HFFc6 (cell line): ENCODE measurements at regions not wholly inside any gene's neighbourhood (a gene's known extent, or its start where the extent isn't known, plus 50 kb on each side); places are given as distances from the start of the nearest gene placed in this dataset.

Source experiments
- DNase-seq: peaks from one replicate; pipeline ENCODE4 v3.0.0-alpha.2; 2018
- H3K27ac Mint-ChIP-seq: 2 replicates; pipeline ENCODE4 v1.8.0; 2020; ENCODE audit warnings: mild to moderate bottlenecking, mixed read lengths
- H3K27me3 Mint-ChIP-seq: 2 replicates; pipeline ENCODE4 v1.8.0; 2021; ENCODE audit warnings: mild to moderate bottlenecking, moderate library complexity, mixed read lengths; ENCODE audit not compliant: insufficient read depth
- H3K36me3 Mint-ChIP-seq: 2 replicates; pipeline ENCODE4 v1.8.0; 2021; ENCODE audit warnings: low read depth, mixed read lengths
- H3K4me1 Mint-ChIP-seq: 2 replicates; pipeline ENCODE4 v1.8.0; 2020; ENCODE audit warnings: low read depth, mixed read lengths
- H3K4me3 Mint-ChIP-seq: 2 replicates; pipeline ENCODE4 v1.8.0; 2020; ENCODE audit warnings: mild to moderate bottlenecking, moderate library complexity, mixed read lengths
- H3K9me3 Mint-ChIP-seq: 2 replicates; pipeline ENCODE4 v1.8.0; 2020; ENCODE audit warnings: mild to moderate bottlenecking, mixed read lengths
- TF ChIP-seq, protein P1 (sequence below): fragments of 200-600 bp; sonication (generic); IDR thresholded peaks from 2 replicates; pipeline ENCODE4 v1.5.0; 2021; ENCODE audit warnings: antibody characterized with exemption, mild to moderate bottlenecking

DNA sequence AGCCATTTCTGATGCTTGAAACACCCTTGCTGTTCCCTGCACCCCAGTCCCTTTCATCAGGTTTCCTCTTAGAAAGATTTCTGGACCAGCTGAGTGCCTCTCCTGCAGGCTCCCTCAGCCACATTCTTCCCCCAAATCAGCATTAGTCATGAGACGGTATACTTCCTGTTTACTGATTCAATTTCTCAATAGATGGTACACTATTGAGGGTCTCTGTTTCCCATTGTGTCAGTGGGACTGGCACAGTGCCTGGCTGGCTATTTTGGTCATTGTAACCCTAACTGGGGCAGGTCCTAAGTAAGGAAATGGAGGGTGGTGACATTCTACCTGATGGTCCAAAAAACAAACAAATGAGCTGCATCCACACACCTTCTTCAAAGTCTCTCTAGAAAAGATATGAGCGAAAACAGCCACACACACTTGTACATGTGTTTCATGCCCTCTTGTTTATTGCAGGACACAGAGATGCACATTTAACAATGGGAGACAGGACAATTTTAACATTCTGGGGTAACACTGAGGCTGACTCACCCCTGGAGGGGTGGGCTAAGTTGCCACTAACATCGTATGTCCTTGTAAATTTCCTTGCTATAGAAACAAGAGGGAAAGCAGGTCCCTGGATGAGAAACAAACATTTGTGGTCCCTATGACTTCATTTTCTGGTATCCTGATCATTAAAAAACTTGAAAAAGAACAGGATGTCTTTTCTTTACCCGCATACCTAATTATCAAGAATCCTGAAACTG, 77.5 kb downstream of the RRAGC start:
- no peaks in the 10 kb centered on the region for H3K9me3 Mint-ChIP-seq
- no peak overlapping the region for H3K27ac Mint-ChIP-seq
- peaks cover 21% of the 10 kb centered on the region for H3K27me3 Mint-ChIP-seq
- TF ChIP-seq, protein P1, sequence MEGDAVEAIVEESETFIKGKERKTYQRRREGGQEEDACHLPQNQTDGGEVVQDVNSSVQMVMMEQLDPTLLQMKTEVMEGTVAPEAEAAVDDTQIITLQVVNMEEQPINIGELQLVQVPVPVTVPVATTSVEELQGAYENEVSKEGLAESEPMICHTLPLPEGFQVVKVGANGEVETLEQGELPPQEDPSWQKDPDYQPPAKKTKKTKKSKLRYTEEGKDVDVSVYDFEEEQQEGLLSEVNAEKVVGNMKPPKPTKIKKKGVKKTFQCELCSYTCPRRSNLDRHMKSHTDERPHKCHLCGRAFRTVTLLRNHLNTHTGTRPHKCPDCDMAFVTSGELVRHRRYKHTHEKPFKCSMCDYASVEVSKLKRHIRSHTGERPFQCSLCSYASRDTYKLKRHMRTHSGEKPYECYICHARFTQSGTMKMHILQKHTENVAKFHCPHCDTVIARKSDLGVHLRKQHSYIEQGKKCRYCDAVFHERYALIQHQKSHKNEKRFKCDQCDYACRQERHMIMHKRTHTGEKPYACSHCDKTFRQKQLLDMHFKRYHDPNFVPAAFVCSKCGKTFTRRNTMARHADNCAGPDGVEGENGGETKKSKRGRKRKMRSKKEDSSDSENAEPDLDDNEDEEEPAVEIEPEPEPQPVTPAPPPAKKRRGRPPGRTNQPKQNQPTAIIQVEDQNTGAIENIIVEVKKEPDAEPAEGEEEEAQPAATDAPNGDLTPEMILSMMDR: no peak
- no peak for DNase-seq
- no peaks in the 10 kb centered on the region for H3K36me3 Mint-ChIP-seq
- H3K4me1 Mint-ChIP-seq: 0 out of 2 replicates have a peak, but pooled peaks cover 4% of the 10 kb centered on the region
- H3K4me3 Mint-ChIP-seq: no peak overlapping the region

DNA sequence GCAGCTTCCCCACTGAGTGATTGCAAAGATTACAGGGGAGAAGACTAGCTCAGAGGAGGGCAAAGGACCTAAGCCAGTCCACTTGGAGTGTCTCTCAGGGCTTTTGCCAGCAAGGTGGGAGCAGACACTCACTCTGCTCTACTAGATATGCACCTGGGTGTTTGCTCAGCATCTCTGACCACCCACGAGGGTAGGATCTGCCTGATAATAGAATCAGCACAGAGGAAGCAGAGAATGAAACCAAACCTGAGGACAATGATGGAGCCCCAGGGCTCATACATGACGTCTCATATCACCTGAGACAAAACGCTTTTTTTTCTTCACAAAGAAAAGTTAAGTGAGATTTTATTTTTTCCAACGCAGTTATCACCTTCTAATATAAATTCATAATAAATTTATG, 79.4 kb downstream of the RRAGC start:
- Mint-ChIP-seq H3K4me1 (no peaks in the 10 kb centered on the region), H3K4me3 (no peak overlapping the region), H3K27ac (no peak overlapping the region), H3K9me3 (no peaks in the 10 kb centered on the region), H3K27me3 (peaks cover 22% of the 10 kb centered on the region; the same call in 1 of the 2 replicates), H3K36me3 (no peaks in the 10 kb centered on the region)
- no peak for DNase-seq
- TF ChIP-seq, protein P1: no peak

DNA sequence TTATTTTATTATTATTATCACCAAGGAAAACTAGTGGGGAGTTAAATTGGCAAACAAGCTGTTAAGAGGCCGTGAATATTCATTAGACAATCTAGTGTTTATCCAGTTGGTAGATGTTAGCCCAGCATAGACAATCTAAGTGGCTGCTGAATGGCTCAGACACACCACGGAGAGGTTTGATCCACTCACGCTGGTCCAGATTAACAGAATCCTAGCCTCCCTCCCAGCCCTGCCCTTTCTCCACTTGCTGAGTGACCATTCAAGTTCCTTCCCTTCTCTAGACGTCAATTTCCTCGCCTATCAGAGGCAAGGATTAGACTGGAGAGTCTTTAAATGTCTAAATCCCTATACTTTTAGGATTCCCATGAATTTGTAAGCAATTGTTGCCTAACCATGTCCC, 80.1 kb downstream of the RRAGC start:
- H3K4me1 Mint-ChIP-seq: no peaks in the 10 kb centered on the region
- TF ChIP-seq, protein P1: no peak
- no peak overlapping the region for H3K4me3 Mint-ChIP-seq
- no peak overlapping the region for H3K27ac Mint-ChIP-seq
- no peak for DNase-seq
- H3K9me3 Mint-ChIP-seq: no peaks in the 10 kb centered on the region
- peaks cover 22% of the 10 kb centered on the region; the same call in 1 of the 2 replicates for H3K27me3 Mint-ChIP-seq
- no peaks in the 10 kb centered on the region for H3K36me3 Mint-ChIP-seq

GRCh38 chr1:38778521-38778920, 81.1 kb downstream of the RRAGC start:
- TF ChIP-seq, protein P1: no peak
- Mint-ChIP-seq H3K4me1 (no peaks in the 10 kb centered on the region), H3K9me3 (no peaks in the 10 kb centered on the region), H3K27me3 (peaks cover 13% of the 10 kb centered on the region; the same call in 1 of the 2 replicates), H3K36me3 (no peaks in the 10 kb centered on the region), H3K27ac (no peak overlapping the region), H3K4me3 (no peak overlapping the region)
- DNase-seq: no peak

- H3K4me1 Mint-ChIP-seq: no peaks in the 10 kb centered on the region
Observed at GRCh38 chr1:38778051-38778450, 81.5 kb downstream of the RRAGC start.

More at GRCh38 chr1:38778051-38778450, 81.5 kb downstream of the RRAGC start:
- TF ChIP-seq, protein P1: no peak
- H3K4me3 Mint-ChIP-seq: no peak overlapping the region
- peaks cover 13% of the 10 kb centered on the region; the same call in 1 of the 2 replicates for H3K27me3 Mint-ChIP-seq
- no peak for DNase-seq
- H3K27ac Mint-ChIP-seq: no peak overlapping the region
- H3K36me3 Mint-ChIP-seq: no peaks in the 10 kb centered on the region
- H3K9me3 Mint-ChIP-seq: no peaks in the 10 kb centered on the region
